Body of pancreas (tissue), 4 donors: ENCODE measurements at regions not wholly inside any gene's neighbourhood (a gene's known extent, or its start where the extent isn't known, plus 50 kb on each side); places are given as distances from the start of the nearest gene placed in this dataset.
"Not testable (repeated sequence)": the region's sequence is repeated elsewhere in the genome, so short reads cannot be mapped to it uniquely, and the experiment has no call there.

Experiments
- ATAC-seq: fragments of 150-250 bp; one replicate; pipeline ENCODE4 v1.9.1; 2016
- DNase-seq, 4 donors: peaks; one replicate each; pipeline ENCODE4 v3.0.0-alpha.2; 2019
- H3K27ac ChIP-seq, 4 donors: fragments of 200-600 bp; sonication (generic); 1 replicate in 3 of 4; 2 replicates in 1 of 4; pipeline versions ENCODE4 v1.5.1 to v1.6.1; 2016 to 2019; ENCODE audit warnings: mild to moderate bottlenecking in 1 of 4, mixed read lengths in 1 of 4, moderate library complexity in 1 of 4
- H3K27me3 ChIP-seq, 2 donors: fragments of 200-600 bp; sonication (generic); one replicate each; pipeline ENCODE4 v1.6.0; 2016; ENCODE audit warnings: mild to moderate bottlenecking in 1 of 2
- H3K36me3 ChIP-seq, 2 donors: fragments of 200-600 bp; sonication (generic); replicated peaks in 1 of 2; 2 replicates each; pipeline ENCODE4 v1.5.1; 2016; ENCODE audit warnings: low read depth in 2 of 2; ENCODE audit not compliant: insufficient read depth in 1 of 2
- H3K4me1 ChIP-seq: fragments of 200-600 bp; sonication (generic); one replicate; pipeline ENCODE4 v1.6.0; 2016
- H3K4me3 ChIP-seq, 2 donors: fragments of 200-600 bp; sonication (generic); 1 replicate in 1 of 2; 2 replicates in 1 of 2; pipeline ENCODE4 v1.5.1; 2016 to 2019
- H3K9me3 ChIP-seq, 3 donors: fragments of 200-600 bp; sonication (generic); 1 replicate in 2 of 3; 2 replicates in 1 of 3; pipeline ENCODE4 v1.5.1; 2016
- POLR2A ChIP-seq, 3 donors: fragments of 450-650 bp; IDR thresholded peaks; one replicate each; pipeline ENCODE4 v1.6.1; 2016; ENCODE audit warnings: antibody characterized with exemption in 3 of 3, mild to moderate bottlenecking in 2 of 3
- WGBS, 2 donors: methylation state at CpG; one replicate each; pipeline ENCODE4 v1.1.5; 2017; 5-methylcytosine and 5-hydroxymethylcytosine counted together
- intact Hi-C: fragments of 100-400 bp; cut with DNase I; formaldehyde crosslinking; loops from one replicate; pipeline ENCODE4 v1.15.1; 2023
- TF ChIP-seq, protein P1 (sequence below), 7 experiments: fragments of 450-650 bp in 4 of 7; fragments of 200-600 bp in 3 of 7; sonication (generic) in 3 of 7; IDR thresholded peaks; one replicate each; pipeline ENCODE4 v1.5.1; 2016 to 2019; ENCODE audit warnings: antibody characterized with exemption in 7 of 7

- DNase-seq (no peak), ATAC-seq (no peak)
- no peak overlapping the region for H3K27ac ChIP-seq
- no peaks in the 10 kb centered on the region for H3K27me3 ChIP-seq
- H3K4me1 ChIP-seq: no peaks in the 10 kb centered on the region
- 62 to 75% methylated on average over 3 of the region's 3 CpGs for WGBS, 2 donors
- no peaks in the 10 kb centered on the region for H3K9me3 ChIP-seq
- no peak overlapping the region for H3K4me3 ChIP-seq
- TF ChIP-seq POLR2A (IDR thresholded peaks at IDR 0.05): no peak
- intact Hi-C loops: loop anchor here (10.0 kb wide), 1 partner anchor 50 kb away; no protein-coding TSS in a partner anchor
- H3K36me3 ChIP-seq: no peaks in the 10 kb centered on the region
These were observed 86.7 kb upstream of the ELAC2 start for GRCh38 chr17:13104576-13104975.

GRCh38 chr17:13102477-13102876 is 84.7 kb upstream of the ELAC2 start:
- WGBS, 2 donors: 36 to 46% methylated on average over 2 of the region's 2 CpGs
- H3K4me1 ChIP-seq: no peaks in the 10 kb centered on the region
- no peaks in the 10 kb centered on the region for H3K9me3 ChIP-seq
- ATAC-seq (no peak), DNase-seq (no peak)
- no peaks in the 10 kb centered on the region for H3K36me3 ChIP-seq
- TF ChIP-seq, protein P1, sequence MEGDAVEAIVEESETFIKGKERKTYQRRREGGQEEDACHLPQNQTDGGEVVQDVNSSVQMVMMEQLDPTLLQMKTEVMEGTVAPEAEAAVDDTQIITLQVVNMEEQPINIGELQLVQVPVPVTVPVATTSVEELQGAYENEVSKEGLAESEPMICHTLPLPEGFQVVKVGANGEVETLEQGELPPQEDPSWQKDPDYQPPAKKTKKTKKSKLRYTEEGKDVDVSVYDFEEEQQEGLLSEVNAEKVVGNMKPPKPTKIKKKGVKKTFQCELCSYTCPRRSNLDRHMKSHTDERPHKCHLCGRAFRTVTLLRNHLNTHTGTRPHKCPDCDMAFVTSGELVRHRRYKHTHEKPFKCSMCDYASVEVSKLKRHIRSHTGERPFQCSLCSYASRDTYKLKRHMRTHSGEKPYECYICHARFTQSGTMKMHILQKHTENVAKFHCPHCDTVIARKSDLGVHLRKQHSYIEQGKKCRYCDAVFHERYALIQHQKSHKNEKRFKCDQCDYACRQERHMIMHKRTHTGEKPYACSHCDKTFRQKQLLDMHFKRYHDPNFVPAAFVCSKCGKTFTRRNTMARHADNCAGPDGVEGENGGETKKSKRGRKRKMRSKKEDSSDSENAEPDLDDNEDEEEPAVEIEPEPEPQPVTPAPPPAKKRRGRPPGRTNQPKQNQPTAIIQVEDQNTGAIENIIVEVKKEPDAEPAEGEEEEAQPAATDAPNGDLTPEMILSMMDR (IDR thresholded peaks at IDR 0.05): no peak
- no peak for TF ChIP-seq POLR2A (IDR thresholded peaks at IDR 0.05)
- intact Hi-C loops: loop anchor here (10.0 kb wide), 1 partner anchor 48 kb away; no protein-coding TSS in a partner anchor
- no peaks in the 10 kb centered on the region for H3K27me3 ChIP-seq
- no peak overlapping the region for H3K27ac ChIP-seq
- no peak overlapping the region for H3K4me3 ChIP-seq

GRCh38 chr17:13099926-13100325 is 82.1 kb upstream of the ELAC2 start:
- intact Hi-C loops: loop anchor here (10.0 kb wide), 1 partner anchor 45 kb away; no protein-coding TSS in a partner anchor
- 77 to 83% methylated on average over 9 of the region's 9 CpGs for whole genome bisulfite sequencing, 2 donors
- Histone ChIP-seq H3K27me3 (no peaks in the 10 kb centered on the region), H3K36me3 (no peaks in the 10 kb centered on the region), H3K4me3 (no peak overlapping the region), H3K9me3 (no peaks in the 10 kb centered on the region), H3K27ac (no peak overlapping the region), H3K4me1 (no peaks in the 10 kb centered on the region)
- ATAC-seq: no peak
- no peak for TF ChIP-seq POLR2A (IDR thresholded peaks at IDR 0.05)
- TF ChIP-seq, protein P1 (IDR thresholded peaks at IDR 0.05): no peak
- DNase-seq: no peak

DNA sequence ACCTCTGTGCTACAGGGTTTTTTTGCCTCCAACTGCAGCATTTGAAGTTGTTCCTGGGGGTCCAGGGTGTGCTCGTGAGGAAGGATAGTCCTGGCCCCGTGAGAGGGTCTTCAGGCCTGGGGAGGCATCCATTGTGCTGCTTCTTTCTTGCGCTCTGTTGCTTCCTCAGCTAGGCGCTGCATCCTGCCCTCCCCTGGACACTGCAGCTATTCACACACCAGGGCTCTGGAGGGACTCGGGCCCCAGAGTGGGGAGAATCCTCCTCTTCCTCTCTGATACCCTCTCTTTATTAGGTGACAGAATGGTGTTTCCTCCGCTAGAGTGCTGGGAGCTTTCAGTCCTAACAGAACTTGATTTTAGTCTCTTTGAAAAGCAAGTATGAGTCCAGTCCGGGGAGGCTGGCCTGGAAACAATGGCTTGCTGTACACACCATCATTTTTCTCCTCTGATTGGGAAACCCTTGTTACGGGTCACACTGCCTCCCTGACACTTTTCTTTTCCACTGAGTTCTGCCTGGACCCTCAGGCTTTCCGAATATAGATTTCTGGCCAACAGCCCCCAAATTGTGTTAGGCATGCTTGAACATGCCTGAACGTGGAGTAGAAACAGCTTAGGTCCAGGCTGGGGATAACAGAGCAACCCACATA is 81.4 kb upstream of the ELAC2 start:
- no peak overlapping the region for H3K27ac ChIP-seq
- 57 to 60% methylated on average over 8 to 10 of the region's 10 CpGs for WGBS, 2 donors
- intact Hi-C loops: no loop called here
- H3K36me3 ChIP-seq: no peaks in the 10 kb centered on the region
- no peaks in the 10 kb centered on the region for H3K4me1 ChIP-seq
- H3K4me3 ChIP-seq: no peak overlapping the region
- no peaks in the 10 kb centered on the region for H3K27me3 ChIP-seq
- H3K9me3 ChIP-seq: no peaks in the 10 kb centered on the region
- ATAC-seq: no peak
- no peak for TF ChIP-seq POLR2A (IDR thresholded peaks at IDR 0.05)
- DNase-seq: no peak

GRCh38 chr17:13096291-13096690 is 78.5 kb upstream of the ELAC2 start:
- no peak overlapping the region for H3K4me3 ChIP-seq
- H3K4me1 ChIP-seq: no peaks in the 10 kb centered on the region
- TF ChIP-seq POLR2A (IDR thresholded peaks at IDR 0.05): no peak
- TF ChIP-seq, protein P1 (IDR thresholded peaks at IDR 0.05): no peak
- no peaks in the 10 kb centered on the region for H3K36me3 ChIP-seq
- H3K27me3 ChIP-seq: no peaks in the 10 kb centered on the region
- 76 to 81% methylated on average over 3 of the region's 3 CpGs for WGBS, 2 donors
- H3K9me3 ChIP-seq: no peaks in the 10 kb centered on the region
- DNase-seq (no peak), ATAC-seq (no peak)
- intact Hi-C loops: no loop called here
- no peak overlapping the region for H3K27ac ChIP-seq

DNA sequence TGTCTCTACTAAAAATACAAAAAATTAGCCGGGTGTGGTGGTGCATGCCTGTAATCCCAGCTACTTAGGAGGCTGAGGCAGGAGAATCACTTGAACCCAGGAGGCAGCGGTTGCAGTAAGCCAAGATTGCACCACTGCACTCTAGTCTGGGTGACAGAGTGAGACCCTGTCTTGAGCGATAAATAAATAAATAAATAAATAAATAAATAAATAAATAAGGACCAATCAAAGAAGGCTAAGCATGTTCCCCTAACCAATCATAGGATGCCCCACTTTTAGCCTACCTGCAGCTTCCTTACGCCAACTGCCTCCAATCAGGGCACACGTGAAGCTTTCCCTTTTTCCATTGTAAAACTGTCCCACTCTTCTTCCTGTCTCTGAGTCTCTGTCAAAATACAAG is 74.2 kb upstream of the ELAC2 start:
- 79 to 81% methylated on average over 5 of the region's 5 CpGs for WGBS, 2 donors
- ATAC-seq, H3K27me3 ChIP-seq, H3K27ac ChIP-seq, H3K4me3 ChIP-seq, H3K4me1 ChIP-seq, intact Hi-C loops, DNase-seq, H3K9me3 ChIP-seq, H3K36me3 ChIP-seq: not testable (repeated sequence)
